Endothelial cell (in vitro differentiated cells): ENCODE measurements at regions not wholly inside any gene's neighbourhood (a gene's known extent, or its start where the extent isn't known, plus 50 kb on each side); places are given as distances from the start of the nearest gene placed in this dataset.

Experiments
- DNase-seq: peaks from one replicate; pipeline ENCODE4 v3.0.0; 2021; ENCODE audit warnings: low spot score
- H3K27ac Mint-ChIP-seq: one replicate; pipeline ENCODE4 v1.8.0; 2021; ENCODE audit warnings: mixed read lengths, inconsistent platforms; ENCODE audit not compliant: unreplicated experiment
- H3K27me3 Mint-ChIP-seq: one replicate; pipeline ENCODE4 v1.8.0; 2021; ENCODE audit warnings: mild to moderate bottlenecking, moderate library complexity, mixed read lengths, inconsistent platforms; ENCODE audit not compliant: unreplicated experiment
- H3K36me3 Mint-ChIP-seq: one replicate; pipeline ENCODE4 v1.8.0; 2021; ENCODE audit warnings: mild to moderate bottlenecking, low read depth, mixed read lengths, inconsistent platforms; ENCODE audit not compliant: unreplicated experiment
- H3K4me1 Mint-ChIP-seq: one replicate; pipeline ENCODE4 v1.8.0; 2021; ENCODE audit warnings: mild to moderate bottlenecking, mixed read lengths, inconsistent platforms; ENCODE audit not compliant: unreplicated experiment
- H3K4me3 Mint-ChIP-seq: one replicate; pipeline ENCODE4 v1.8.0; 2021; ENCODE audit warnings: mild to moderate bottlenecking, mixed read lengths, inconsistent platforms; ENCODE audit not compliant: unreplicated experiment
- H3K9me3 Mint-ChIP-seq: one replicate; pipeline ENCODE4 v1.8.0; 2021; ENCODE audit warnings: mixed read lengths, inconsistent platforms; ENCODE audit not compliant: unreplicated experiment
- TF ChIP-seq, protein P1 (sequence below): fragments of 200-600 bp; sonication (generic); IDR thresholded peaks from one replicate; pipeline ENCODE4 v1.5.0; 2021; ENCODE audit warnings: antibody characterized with exemption; ENCODE audit not compliant: unreplicated experiment

DNA sequence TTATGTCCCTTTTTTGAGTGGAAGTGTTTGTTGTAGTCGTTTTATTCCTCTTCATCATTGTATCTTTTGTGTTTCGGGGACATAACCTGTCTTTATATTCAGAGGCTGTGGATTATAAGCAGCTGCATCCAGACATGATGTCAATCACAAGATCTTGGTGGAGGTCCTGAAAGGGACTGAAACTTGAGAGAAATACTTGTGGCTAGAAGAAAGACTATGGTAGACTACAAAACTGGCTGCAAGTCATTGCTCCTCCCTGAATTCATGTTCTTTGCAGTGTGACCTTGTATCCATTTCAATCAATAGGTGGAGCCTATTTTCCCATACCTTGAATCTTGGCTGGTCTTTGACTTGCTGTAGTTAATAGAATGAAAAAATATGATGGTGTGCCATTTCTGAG, 442.4 kb upstream of the PLXNA2 start:
- H3K9me3 Mint-ChIP-seq, result no peaks in the 10 kb centered on the region
- no peaks in the 10 kb centered on the region for H3K36me3 Mint-ChIP-seq
- no peak overlapping the region for H3K27ac Mint-ChIP-seq
- no peak overlapping the region for H3K4me3 Mint-ChIP-seq
- TF ChIP-seq, protein P1, sequence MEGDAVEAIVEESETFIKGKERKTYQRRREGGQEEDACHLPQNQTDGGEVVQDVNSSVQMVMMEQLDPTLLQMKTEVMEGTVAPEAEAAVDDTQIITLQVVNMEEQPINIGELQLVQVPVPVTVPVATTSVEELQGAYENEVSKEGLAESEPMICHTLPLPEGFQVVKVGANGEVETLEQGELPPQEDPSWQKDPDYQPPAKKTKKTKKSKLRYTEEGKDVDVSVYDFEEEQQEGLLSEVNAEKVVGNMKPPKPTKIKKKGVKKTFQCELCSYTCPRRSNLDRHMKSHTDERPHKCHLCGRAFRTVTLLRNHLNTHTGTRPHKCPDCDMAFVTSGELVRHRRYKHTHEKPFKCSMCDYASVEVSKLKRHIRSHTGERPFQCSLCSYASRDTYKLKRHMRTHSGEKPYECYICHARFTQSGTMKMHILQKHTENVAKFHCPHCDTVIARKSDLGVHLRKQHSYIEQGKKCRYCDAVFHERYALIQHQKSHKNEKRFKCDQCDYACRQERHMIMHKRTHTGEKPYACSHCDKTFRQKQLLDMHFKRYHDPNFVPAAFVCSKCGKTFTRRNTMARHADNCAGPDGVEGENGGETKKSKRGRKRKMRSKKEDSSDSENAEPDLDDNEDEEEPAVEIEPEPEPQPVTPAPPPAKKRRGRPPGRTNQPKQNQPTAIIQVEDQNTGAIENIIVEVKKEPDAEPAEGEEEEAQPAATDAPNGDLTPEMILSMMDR, result no peak
- H3K4me1 Mint-ChIP-seq, result peaks cover 7% of the 10 kb centered on the region
- no peak for DNase-seq
- no peaks in the 10 kb centered on the region for H3K27me3 Mint-ChIP-seq

DNA sequence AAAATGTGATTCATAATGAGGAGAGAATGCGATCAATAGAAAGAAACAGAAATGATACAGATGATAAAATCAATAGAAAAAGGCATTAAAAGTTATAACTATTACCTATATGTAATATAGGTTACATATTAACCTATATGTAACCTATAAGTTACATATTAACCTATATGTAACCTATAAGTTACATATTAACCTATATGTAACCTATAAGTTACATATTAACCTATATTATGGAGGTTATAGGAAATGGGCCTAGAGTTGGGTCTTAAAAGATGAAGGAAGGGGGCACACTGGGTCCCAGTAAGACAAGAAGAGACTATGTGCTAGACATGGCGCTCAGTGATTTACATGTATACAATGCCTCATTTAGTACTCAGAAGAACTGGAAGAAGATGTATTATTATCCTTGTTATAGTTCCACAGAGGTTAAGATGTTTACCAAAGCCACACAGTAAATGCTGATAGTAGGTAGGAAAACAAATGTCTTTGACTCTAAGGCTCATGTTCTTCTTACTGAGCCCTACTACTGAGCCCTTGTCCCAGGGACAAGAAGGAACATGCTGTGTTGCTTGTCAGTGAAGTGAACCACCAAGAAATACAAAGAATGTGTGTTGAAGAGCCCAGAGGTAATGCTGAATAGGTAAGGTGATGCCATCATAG, 444.6 kb upstream of the PLXNA2 start:
- H3K27me3 Mint-ChIP-seq, result peaks cover 2% of the 10 kb centered on the region
- no peaks in the 10 kb centered on the region for H3K9me3 Mint-ChIP-seq
- H3K27ac Mint-ChIP-seq, result no peak overlapping the region
- no peak for DNase-seq
- H3K4me3 Mint-ChIP-seq, result no peak overlapping the region
- no peaks in the 10 kb centered on the region for H3K36me3 Mint-ChIP-seq
- TF ChIP-seq, protein P1, result no peak
- H3K4me1 Mint-ChIP-seq, result no peaks in the 10 kb centered on the region

DNA sequence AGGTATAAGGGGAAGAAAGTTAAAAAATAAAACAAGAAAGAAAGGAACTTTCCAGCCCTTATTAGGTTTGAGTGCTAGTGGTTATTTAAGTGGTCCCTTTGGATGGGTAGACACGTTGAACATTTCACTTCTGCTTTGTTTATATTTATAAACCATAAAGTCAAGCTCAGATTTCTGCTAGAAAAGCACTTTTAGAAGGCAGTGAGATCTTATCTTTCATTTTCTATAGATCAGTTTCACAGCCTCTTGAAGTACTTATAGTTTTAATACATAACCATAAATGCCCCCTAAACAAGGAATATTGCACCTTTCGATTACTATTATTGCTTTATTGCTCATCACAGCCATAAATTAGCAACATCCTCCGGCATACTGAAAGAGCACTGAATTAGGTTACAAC, 446.8 kb upstream of the PLXNA2 start:
- Mint-ChIP-seq H3K4me3 (no peak overlapping the region), H3K4me1 (no peaks in the 10 kb centered on the region), H3K27ac (no peak overlapping the region), H3K9me3 (no peaks in the 10 kb centered on the region), H3K27me3 (peaks cover 2% of the 10 kb centered on the region), H3K36me3 (no peaks in the 10 kb centered on the region)
- no peak for DNase-seq
- TF ChIP-seq, protein P1, result no peak

DNA sequence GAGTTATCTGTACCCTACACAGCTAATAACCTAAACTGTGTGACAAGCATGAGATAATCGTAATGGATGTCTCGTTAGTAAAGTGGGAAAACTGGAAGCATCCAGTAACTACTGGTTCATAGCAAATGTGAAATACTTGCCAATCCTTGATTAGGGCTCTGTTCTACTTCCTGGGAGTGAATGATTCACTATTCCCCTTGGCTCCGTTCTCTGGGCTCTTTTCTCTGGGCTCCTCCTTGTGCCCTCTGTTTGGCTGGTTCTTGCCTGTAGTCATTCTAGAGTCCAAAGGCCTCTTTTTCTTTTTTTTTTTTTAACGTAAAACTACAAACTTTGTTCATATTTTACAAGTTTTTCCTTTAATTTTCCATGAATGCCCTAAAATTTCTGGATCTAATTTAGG, 465.8 kb upstream of the PLXNA2 start:
- Mint-ChIP-seq H3K27me3 (no peaks in the 10 kb centered on the region), H3K4me3 (no peak overlapping the region), H3K36me3 (no peaks in the 10 kb centered on the region), H3K27ac (no peak overlapping the region), H3K4me1 (no peaks in the 10 kb centered on the region), H3K9me3 (no peaks in the 10 kb centered on the region)
- DNase-seq, result no peak
- TF ChIP-seq, protein P1, result no peak

DNA sequence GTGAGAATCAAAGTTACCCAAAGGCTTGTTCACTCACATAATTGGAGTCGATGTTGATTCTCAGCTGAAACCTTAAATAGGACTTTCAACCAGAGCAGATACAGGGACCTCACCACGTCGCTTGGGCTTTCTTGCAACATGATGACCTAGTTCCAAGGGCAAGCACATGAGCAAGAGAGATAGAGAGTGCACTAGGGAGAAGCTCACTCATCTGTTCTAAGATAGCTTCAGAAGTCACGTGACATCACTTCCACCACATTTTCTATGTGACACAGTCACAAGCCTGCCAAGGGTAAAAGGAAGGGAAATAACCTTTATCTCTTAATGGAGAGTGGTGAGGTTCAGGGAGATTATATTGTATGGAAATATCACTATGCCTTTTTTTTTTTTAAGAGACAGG, 470.1 kb upstream of the PLXNA2 start:
- TF ChIP-seq, protein P1, result no peak
- Mint-ChIP-seq H3K27me3 (no peaks in the 10 kb centered on the region), H3K36me3 (no peaks in the 10 kb centered on the region), H3K4me1 (no peaks in the 10 kb centered on the region), H3K27ac (no peak overlapping the region), H3K9me3 (no peaks in the 10 kb centered on the region), H3K4me3 (no peak overlapping the region)
- DNase-seq, result no peak
